Sigmoid colon (tissue), 4 donors: ENCODE measurements at regions not wholly inside any gene's neighbourhood (a gene's known extent, or its start where the extent isn't known, plus 50 kb on each side); places are given as distances from the start of the nearest gene placed in this dataset.

ENCODE experiments used
- CTCF ChIP-seq, 4 experiments: fragments of 450-650 bp in 3 of 4; fragments of 200-600 bp in 1 of 4; IDR thresholded peaks; one replicate each; pipeline ENCODE4 v1.5.1; 2016 to 2019; ENCODE audit warnings: antibody characterized with exemption in 4 of 4, mild to moderate bottlenecking in 3 of 4, moderate library complexity in 2 of 4
- POLR2A ChIP-seq, 2 donors: fragments of 450-650 bp; IDR thresholded peaks; one replicate each; pipeline ENCODE4 v1.6.1; 2016; ENCODE audit warnings: antibody characterized with exemption in 2 of 2, mild to moderate bottlenecking in 2 of 2, moderate library complexity in 2 of 2
- POLR2AphosphoS5 ChIP-seq, 4 donors: sonication (generic); formaldehyde crosslinking; IDR thresholded peaks; one replicate each; pipeline ENCODE4 v1.6.1; 2017; ENCODE audit warnings: antibody characterized with exemption in 4 of 4

- TF ChIP-seq CTCF (IDR thresholded peaks at IDR 0.05) (no peak), POLR2A (IDR thresholded peaks at IDR 0.05) (no peak), POLR2AphosphoS5 (IDR thresholded peaks at IDR 0.05) (no peak)
These were observed 845.4 kb upstream of the TMEM132C start for GRCh38 chr12:127421614-127422013.
